AG04449 (cell line): ENCODE measurements at regions not wholly inside any gene's neighbourhood (a gene's known extent, or its start where the extent isn't known, plus 50 kb on each side); places are given as distances from the start of the nearest gene placed in this dataset.

Experiments
- CTCF ChIA-PET: fragments of 350-600 bp; formaldehyde crosslinking; extraction: SDS; loops from one replicate; lab custom pipeline; 2021; ENCODE audit warnings: antibody characterized with exemption; lab: Yijun Ruan, JAX
- POLR2A ChIA-PET: fragments of 400-600, 350-600 bp; formaldehyde crosslinking; extraction: SDS; loops from one replicate; lab custom pipeline; 2020; ENCODE audit warnings: antibody characterized with exemption, inconsistent platforms; lab: Yijun Ruan, JAX
- DNase-seq: peaks from one replicate; pipeline ENCODE4 v3.0.0-alpha.2; 2010; ENCODE audit warnings: low read depth, low spot score
- H3K4me3 ChIP-seq: 2 replicates; pipeline ENCODE4 v1.5.1; 2011; ENCODE audit warnings: low read depth, mild to moderate bottlenecking, control low read depth, low read length
- TF ChIP-seq, protein P1 (sequence below): IDR thresholded peaks from one replicate; pipeline ENCODE4 v1.5.1; 2011; ENCODE audit warnings: mild to moderate bottlenecking, moderate library complexity, low read length, control low read depth, inconsistent platforms; ENCODE audit not compliant: insufficient read depth; ENCODE audit errors: missing control alignments

DNA sequence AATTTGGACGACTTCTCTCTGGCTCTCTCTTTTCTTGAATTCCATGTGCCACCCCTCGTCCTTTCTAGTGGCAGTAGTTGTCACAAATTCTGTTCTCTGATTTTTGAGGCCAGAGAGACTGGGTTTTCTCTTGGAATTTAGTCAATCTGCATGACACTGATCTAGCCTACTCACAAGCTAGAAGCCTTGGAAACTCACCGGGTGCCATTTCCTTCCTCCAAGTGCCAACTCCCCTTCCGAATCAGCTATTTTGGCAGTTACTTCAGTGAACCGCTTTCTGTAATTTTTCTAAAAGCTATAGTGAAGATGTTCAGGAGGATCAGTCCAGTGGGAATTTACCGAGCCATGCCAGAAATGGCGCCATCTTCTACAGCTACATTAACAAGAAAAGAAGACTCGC lies 228.9 kb downstream of the PMP22 start:
- no peak overlapping the region for H3K4me3 ChIP-seq
- no peak for DNase-seq
- TF ChIP-seq, protein P1, sequence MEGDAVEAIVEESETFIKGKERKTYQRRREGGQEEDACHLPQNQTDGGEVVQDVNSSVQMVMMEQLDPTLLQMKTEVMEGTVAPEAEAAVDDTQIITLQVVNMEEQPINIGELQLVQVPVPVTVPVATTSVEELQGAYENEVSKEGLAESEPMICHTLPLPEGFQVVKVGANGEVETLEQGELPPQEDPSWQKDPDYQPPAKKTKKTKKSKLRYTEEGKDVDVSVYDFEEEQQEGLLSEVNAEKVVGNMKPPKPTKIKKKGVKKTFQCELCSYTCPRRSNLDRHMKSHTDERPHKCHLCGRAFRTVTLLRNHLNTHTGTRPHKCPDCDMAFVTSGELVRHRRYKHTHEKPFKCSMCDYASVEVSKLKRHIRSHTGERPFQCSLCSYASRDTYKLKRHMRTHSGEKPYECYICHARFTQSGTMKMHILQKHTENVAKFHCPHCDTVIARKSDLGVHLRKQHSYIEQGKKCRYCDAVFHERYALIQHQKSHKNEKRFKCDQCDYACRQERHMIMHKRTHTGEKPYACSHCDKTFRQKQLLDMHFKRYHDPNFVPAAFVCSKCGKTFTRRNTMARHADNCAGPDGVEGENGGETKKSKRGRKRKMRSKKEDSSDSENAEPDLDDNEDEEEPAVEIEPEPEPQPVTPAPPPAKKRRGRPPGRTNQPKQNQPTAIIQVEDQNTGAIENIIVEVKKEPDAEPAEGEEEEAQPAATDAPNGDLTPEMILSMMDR, result no peak
- POLR2A ChIA-PET, result no interaction called here
- CTCF ChIA-PET, result no interaction called here

DNA sequence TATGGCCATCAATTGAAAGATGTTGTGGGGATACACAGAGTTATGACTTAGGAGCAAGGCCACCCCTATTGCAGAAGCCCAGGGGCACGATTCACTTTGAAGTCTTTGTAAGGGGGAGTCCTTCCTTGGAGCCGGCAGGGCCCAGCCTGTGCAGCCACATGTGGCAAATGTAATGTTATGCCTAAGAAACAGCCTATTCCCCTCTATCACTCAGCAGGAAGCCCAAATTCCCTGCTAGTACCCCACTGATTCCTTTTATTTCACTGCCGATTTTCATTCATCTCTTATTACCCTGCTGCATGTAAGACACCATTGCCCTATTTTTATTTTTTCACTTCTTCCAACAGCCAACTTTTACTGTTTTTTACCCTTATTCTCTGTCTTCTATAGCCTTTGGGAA lies 233.2 kb downstream of the PMP22 start:
- POLR2A ChIA-PET, result no interaction called here
- no peak overlapping the region for H3K4me3 ChIP-seq
- DNase-seq, result no peak
- CTCF ChIA-PET, result no interaction called here
- TF ChIP-seq, protein P1, result no peak

DNA sequence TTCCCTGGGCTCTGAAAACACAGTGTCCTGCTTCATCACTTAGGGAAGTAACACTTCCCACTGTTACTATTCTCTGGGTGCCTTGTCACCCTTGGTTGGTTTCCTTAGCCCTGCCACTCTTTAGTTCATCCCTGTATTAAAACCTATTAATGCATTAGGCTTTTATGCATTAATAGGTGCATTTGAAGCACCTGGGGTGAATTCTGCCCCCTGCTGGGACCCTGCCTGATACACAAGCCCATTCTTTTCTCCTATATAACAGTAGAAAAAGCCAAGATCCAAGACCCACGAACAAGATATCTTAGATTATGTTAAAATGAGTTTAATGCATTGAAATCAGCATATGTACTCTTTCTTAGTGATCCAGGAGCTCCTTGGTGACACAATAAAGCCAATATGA lies 235.7 kb downstream of the PMP22 start:
- DNase-seq, result no peak
- ChIA-PET CTCF (no interaction called here), POLR2A (no interaction called here)
- no peak overlapping the region for H3K4me3 ChIP-seq
- TF ChIP-seq, protein P1, result no peak

DNA sequence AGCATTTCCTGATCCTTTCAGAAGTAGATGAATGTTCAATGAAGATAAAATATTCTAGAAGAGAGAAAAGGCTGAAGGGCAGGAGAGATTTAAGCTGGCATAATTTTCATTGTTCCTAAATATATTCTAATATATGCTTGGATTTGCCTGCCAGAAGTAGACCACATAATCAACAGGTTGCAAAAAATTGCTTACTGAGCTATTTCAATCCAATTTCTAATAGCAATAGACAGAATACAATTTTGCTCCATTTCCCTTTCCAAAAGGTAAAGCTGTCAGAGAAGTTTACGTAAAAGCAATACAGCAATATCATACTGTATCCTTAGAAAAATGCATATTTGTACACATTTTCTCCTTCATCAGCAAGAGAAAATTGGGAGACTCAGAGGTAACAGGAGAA lies 237.3 kb downstream of the PMP22 start:
- no peak for DNase-seq
- H3K4me3 ChIP-seq, result no peak overlapping the region
- CTCF ChIA-PET, result interaction anchor here (1.2 kb wide), 1 partner anchor 13 kb away, joined by 6 read pairs; no protein-coding TSS in a partner anchor
- POLR2A ChIA-PET, result no interaction called here
- TF ChIP-seq, protein P1, result no peak

GRCh38 chr17:15026088-15026487 lies 239.0 kb downstream of the PMP22 start:
- ChIA-PET POLR2A (no interaction called here), CTCF (no interaction called here)
- TF ChIP-seq, protein P1, result no peak
- H3K4me3 ChIP-seq, result no peak overlapping the region
- DNase-seq, result no peak

DNA sequence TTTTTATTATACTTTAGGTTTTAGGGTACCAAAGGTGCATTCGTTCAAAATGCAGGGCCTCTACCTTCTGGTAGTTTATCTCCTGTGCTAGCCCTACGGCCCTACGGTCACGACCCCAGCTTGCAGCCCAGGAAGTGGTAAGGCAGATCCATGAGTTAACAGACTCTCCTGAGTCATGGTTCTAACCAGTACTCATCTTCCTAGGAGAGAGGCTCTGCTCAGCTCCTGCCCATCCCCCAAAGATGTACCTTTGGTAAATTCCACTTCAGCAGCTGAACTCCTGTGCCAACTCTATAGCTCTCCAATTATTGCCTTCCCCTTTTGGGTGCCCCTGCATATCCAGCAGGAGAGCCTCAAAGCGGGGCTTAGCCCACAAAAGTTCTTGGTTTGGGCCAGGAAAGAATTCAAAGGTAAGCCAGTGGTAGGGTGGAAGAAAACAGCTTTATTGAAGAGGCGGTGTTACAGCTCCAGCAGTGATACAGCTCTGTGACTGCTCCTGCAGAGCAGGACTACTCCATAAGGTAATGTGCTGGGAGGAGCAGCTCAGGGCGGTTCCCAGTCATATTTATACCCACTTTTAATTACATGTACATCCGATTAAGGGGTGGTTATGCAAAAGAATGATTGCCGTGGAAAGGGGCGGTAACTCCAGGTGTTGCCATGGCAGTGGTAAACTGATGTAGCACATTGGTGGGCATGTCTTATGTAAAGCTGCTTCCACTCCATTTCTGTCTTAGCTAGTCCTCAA lies 241.4 kb downstream of the PMP22 start:
- CTCF ChIA-PET, result interaction anchor here (1.4 kb wide), 1 partner anchor 132 kb away, joined by 5 read pairs; no protein-coding TSS in a partner anchor
- TF ChIP-seq, protein P1, result no peak

More for the DNA sequence above, 241.4 kb downstream of the PMP22 start:
- POLR2A ChIA-PET, result no interaction called here
- DNase-seq, result no peak
- no peak overlapping the region for H3K4me3 ChIP-seq
